MG63 (cell line): ENCODE measurements at regions not wholly inside any gene's neighbourhood (a gene's known extent, or its start where the extent isn't known, plus 50 kb on each side); places are given as distances from the start of the nearest gene placed in this dataset.

Experiments
- DNase-seq: peaks from one replicate; pipeline ENCODE4 v3.0.0-alpha.2; 2020
- H3K27me3 ChIP-seq: fragments of 250-450 bp; sonication (Bioruptor Pico); 2 replicates; pipeline ENCODE4 v1.5.1; 2020; ENCODE audit warnings: mild to moderate bottlenecking, moderate library complexity
- H3K36me3 ChIP-seq: fragments of 250-450 bp; sonication (Bioruptor Pico); 2 replicates; pipeline ENCODE4 v1.5.1; 2020; ENCODE audit warnings: mild to moderate bottlenecking, moderate library complexity
- H3K4me3 ChIP-seq: fragments of 250-450 bp; sonication (Bioruptor Pico); 2 replicates; pipeline ENCODE4 v1.5.1; 2020; ENCODE audit warnings: mild to moderate bottlenecking, moderate library complexity
- H3K9me3 ChIP-seq: fragments of 250-450 bp; sonication (Bioruptor Pico); 2 replicates; pipeline ENCODE4 v1.5.1; 2020; ENCODE audit warnings: mild to moderate bottlenecking, moderate library complexity

- Histone ChIP-seq H3K27me3 (no peaks in the 10 kb centered on the region), H3K9me3 (no peaks in the 10 kb centered on the region)
- no peak for DNase-seq
Measured at GRCh38 chr3:42345811-42346210, 64.6 kb downstream of the LYZL4 start.

GRCh38 chr3:42340466-42340865 lies 69.9 kb downstream of the LYZL4 start:
- DNase-seq = peak; percentile 2
- Histone ChIP-seq H3K36me3 (no peaks in the 10 kb centered on the region), H3K27me3 (no peaks in the 10 kb centered on the region), H3K9me3 (no peaks in the 10 kb centered on the region), H3K4me3 (no peak overlapping the region)

More at GRCh38 chr3:42345811-42346210, 64.6 kb downstream of the LYZL4 start:
- Histone ChIP-seq H3K4me3 (no peak overlapping the region), H3K36me3 (no peaks in the 10 kb centered on the region)

- Histone ChIP-seq H3K4me3 (no peak overlapping the region), H3K27me3 (no peaks in the 10 kb centered on the region), H3K9me3 (no peaks in the 10 kb centered on the region), H3K36me3 (no peaks in the 10 kb centered on the region)
- DNase-seq = no peak
Measured at GRCh38 chr3:42339321-42339720, 71.1 kb downstream of the LYZL4 start.

GRCh38 chr3:42336103-42336502 lies 70.1 kb upstream of the CCK start:
- DNase-seq = no peak
- no peaks in the 10 kb centered on the region for H3K36me3 ChIP-seq
- no peaks in the 10 kb centered on the region for H3K9me3 ChIP-seq
- no peak overlapping the region for H3K4me3 ChIP-seq
- no peaks in the 10 kb centered on the region for H3K27me3 ChIP-seq

GRCh38 chr3:42317137-42317536 lies 51.2 kb upstream of the CCK start:
- no peaks in the 10 kb centered on the region for H3K36me3 ChIP-seq
- no peak overlapping the region for H3K4me3 ChIP-seq
- peaks cover 3% of the 10 kb centered on the region; the same call in 1 of the 2 replicates for H3K9me3 ChIP-seq
- H3K27me3 ChIP-seq = no peaks in the 10 kb centered on the region
- no peak for DNase-seq
